K562 (cell line): ENCODE measurements at regions not wholly inside any gene's neighbourhood (a gene's known extent, or its start where the extent isn't known, plus 50 kb on each side); places are given as distances from the start of the nearest gene placed in this dataset.

Source experiments
- ATAC-seq: fragments of 200-7000 bp; cut with Tn5 transposase; 3 replicates; pipeline ENCODE4 v1.9.1; 2020; ENCODE audit warnings: moderate library complexity
- BruUV-seq: library from RNA; stranded (reverse); fragments of 400-500 nt; replicated peaks from 2 replicates; lab custom pipeline; 2021; lab: Mats Ljungman, UMichigan
- CTCF ChIA-PET: fragments of 300-600 bp; formaldehyde crosslinking; extraction: SDS; loops from one replicate; lab custom pipeline; 2021; ENCODE audit warnings: low intra/inter-chr PET ratio; lab: Yijun Ruan, JAX
- POLR2A ChIA-PET: fragments of 300-600, 350-650 bp; sonication (Branson Sonifier 250); formaldehyde crosslinking; extraction: SDS; loops from one replicate; lab custom pipeline; 2021; ENCODE audit warnings: antibody characterized with exemption, inconsistent platforms; lab: Yijun Ruan, JAX
- DNase-seq, 4 experiments: peaks; one replicate each; pipeline versions ENCODE4 v3.0.0 to v3.0.0-alpha.2; 2011 to 2018; ENCODE audit warnings: low spot score in 3 of 4, mixed read lengths in 3 of 4; ENCODE audit errors: extremely low read depth in 1 of 4
- FAIRE-seq: peaks from 2 replicates; lab custom pipeline; 2011; peaks lifted over from hg19 to GRCh38; lab: Jason Lieb, UNC
- H2AFZ ChIP-seq: 2 replicates; pipeline ENCODE4 v1.6.0; 2011; ENCODE audit warnings: low read depth, low read length, control low read depth, inconsistent platforms
- H3K27ac ChIP-seq: fragments of 200-600 bp; 3 replicates; pipeline ENCODE4 v1.8.0; 2011; ENCODE audit warnings: low read depth, mild to moderate bottlenecking, control low read depth, inconsistent platforms, low read length, moderate library complexity, mixed read lengths; ENCODE audit errors: extremely low read depth
- H3K27me3 ChIP-seq, 2 experiments: fragments of 300-600 bp in 1 of 2; 2 replicates in 1 of 2; 3 replicates in 1 of 2; pipeline versions ENCODE4 v1.6.0 to v1.8.0; 2011; ENCODE audit warnings: inconsistent platforms in 2 of 2, low read length in 2 of 2, mild to moderate bottlenecking in 1 of 2, mixed read lengths in 1 of 2, moderate library complexity in 1 of 2; ENCODE audit not compliant: control insufficient read depth in 2 of 2, insufficient read depth in 2 of 2
- H3K36me3 ChIP-seq: fragments of 300-600 bp; 3 replicates; pipeline ENCODE4 v1.8.0; 2011; ENCODE audit warnings: mild to moderate bottlenecking, low read length, inconsistent platforms; ENCODE audit not compliant: control insufficient read depth, insufficient read depth
- H3K4me1 ChIP-seq, 2 experiments: fragments of 200-600 bp in 1 of 2; replicated peaks in 1 of 2; 2 replicates in 1 of 2; 3 replicates in 1 of 2; pipeline versions ENCODE4 v1.5.1 to v1.8.0; 2011; ENCODE audit warnings: inconsistent platforms in 2 of 2, low read length in 2 of 2, mild to moderate bottlenecking in 1 of 2, mixed read lengths in 1 of 2, moderate library complexity in 1 of 2; ENCODE audit not compliant: control insufficient read depth in 2 of 2, insufficient read depth in 2 of 2
- H3K4me2 ChIP-seq: 2 replicates; pipeline ENCODE4 v1.6.1; 2011; ENCODE audit warnings: low read length, control low read depth, inconsistent platforms, mixed read lengths; ENCODE audit not compliant: insufficient read depth
- H3K4me3 ChIP-seq: fragments of 200-600 bp; sonication (generic), shearing (Covaris generic); 2 replicates; pipeline ENCODE4 v1.5.1; 2016; ENCODE audit warnings: control low read depth, inconsistent platforms
- H3K79me2 ChIP-seq: fragments of 200-600 bp; 3 replicates; pipeline ENCODE4 v1.8.0; 2011; ENCODE audit warnings: low read length, inconsistent platforms; ENCODE audit not compliant: control insufficient read depth, insufficient read depth
- H3K9ac ChIP-seq, 2 experiments: 2 replicates each; pipeline versions ENCODE4 v1.6.0 to v1.6.1; 2011; ENCODE audit warnings: low read depth in 2 of 2, low read length in 2 of 2, control low read depth in 1 of 2, inconsistent platforms in 1 of 2, mild to moderate bottlenecking in 1 of 2, mixed read lengths in 1 of 2; ENCODE audit not compliant: insufficient read depth in 1 of 2
- H3K9me1 ChIP-seq: one replicate; pipeline ENCODE4 v1.6.0; 2011; ENCODE audit warnings: inconsistent platforms, mild to moderate bottlenecking, low read length, moderate library complexity; ENCODE audit not compliant: control insufficient read depth, insufficient read depth
- H3K9me3 ChIP-seq: replicated peaks from 2 replicates; pipeline ENCODE4 v1.5.1; 2011; ENCODE audit warnings: low read depth, low read length, inconsistent platforms; ENCODE audit not compliant: control insufficient read depth, insufficient read depth
- H4K20me1 ChIP-seq: replicated peaks from 2 replicates; pipeline ENCODE4 v1.6.1; 2011; ENCODE audit warnings: low read length, inconsistent platforms, mixed read lengths; ENCODE audit not compliant: control insufficient read depth, insufficient read depth
- THAP7 ChIP-seq: fragments of 250-450 bp; sonication (Bioruptor Pico); IDR thresholded peaks from 2 replicates; pipeline ENCODE4 v1.5.0; 2021
- UBTF ChIP-seq, 2 experiments: IDR thresholded peaks; 2 replicates each; pipeline ENCODE4 v1.6.1; 2012; ENCODE audit warnings: improper control_type of control experiment in 2 of 2, low read depth in 2 of 2, low read length in 2 of 2, borderline replicate concordance in 1 of 2
- ZKSCAN8 ChIP-seq: fragments of 200-800 bp; sonication (Bioruptor generic); IDR thresholded peaks from 2 replicates; pipeline ENCODE4 v1.6.1; 2016; ENCODE audit warnings: missing genetic modification characterization, missing compliant biosample characterization
- WGBS: fragments of 100-300 bp; shearing (Covaris generic); methylation state at CpG from one replicate; pipeline ENCODE4 v1.1.6; 2016; ENCODE audit warnings: low coverage, mixed read lengths; ENCODE audit not compliant: insufficient coverage; ENCODE audit errors: missing lambda C conversion rate; 5-methylcytosine and 5-hydroxymethylcytosine counted together
- in situ Hi-C: fragments of 300-500 bp; cut with MboI; formaldehyde crosslinking; loops from 4 replicates; pipeline ENCODE4 v1.15.0; 2018; ENCODE audit warnings: inconsistent platforms, mixed read lengths
- intact Hi-C: fragments of 100-400 bp; cut with micrococcal nuclease; formaldehyde crosslinking; loops from 2 replicates; pipeline ENCODE4 v1.14.2; 2022

GRCh38 chr3:105157067-105157765 lies 209.5 kb upstream of the ALCAM start:
- Histone ChIP-seq H3K9ac (no peak overlapping the region), H3K9me3 (no peaks in the 10 kb centered on the region), H4K20me1 (no peaks in the 10 kb centered on the region), H3K36me3 (no peaks in the 10 kb centered on the region), H3K4me1 (no peaks in the 10 kb centered on the region), H3K79me2 (no peaks in the 10 kb centered on the region), H3K9me1 (no peaks in the 10 kb centered on the region), H3K4me2 (no peak overlapping the region), H3K27ac (no peak overlapping the region), H3K4me3 (no peak overlapping the region), H2AFZ (no peak overlapping the region), H3K27me3 (no peaks in the 10 kb centered on the region)
- 0% methylated on average over 5 of the region's 5 CpGs for WGBS
- no peak for TF ChIP-seq UBTF (IDR thresholded peaks at IDR 0.05; ENCODE audit: borderline replicate concordance in 1 of 2, low read depth in 2 of 2, low read length in 2 of 2)
- TF ChIP-seq THAP7 (CRISPR knock-in tag) = no peak
- no peak for TF ChIP-seq ZKSCAN8
- ATAC-seq = no peak
- ChIA-PET CTCF (no interaction called here), POLR2A (no interaction called here)
- FAIRE-seq = no peak
- DNase-seq = no peak
- in situ Hi-C loops (no loop called here), intact Hi-C loops (no loop called here)
- BruUV-seq = no TSS peak
